Thymus (tissue), 11 donors: ENCODE measurements at regions not wholly inside any gene's neighbourhood (a gene's known extent, or its start where the extent isn't known, plus 50 kb on each side); places are given as distances from the start of the nearest gene placed in this dataset.

ENCODE experiments used
- DNase-seq, 9 donors: peaks; one replicate each; pipeline ENCODE4 v3.0.0-alpha.2; 2013; ENCODE audit warnings: low spot score in 9 of 9, low read depth in 6 of 9, missing footprints in 1 of 9
- H3K27ac ChIP-seq, 2 donors: one replicate each; pipeline ENCODE4 v1.5.1; 2013; ENCODE audit warnings: control low read depth in 1 of 2, low read depth in 1 of 2, low read length in 1 of 2, mild to moderate bottlenecking in 1 of 2, moderate library complexity in 1 of 2
- H3K27me3 ChIP-seq, 2 donors: one replicate each; pipeline ENCODE4 v1.5.1; 2013; ENCODE audit warnings: low read length in 1 of 2; ENCODE audit not compliant: control insufficient read depth in 2 of 2, insufficient read depth in 1 of 2
- H3K36me3 ChIP-seq, 2 donors: one replicate each; pipeline ENCODE4 v1.5.1; 2013; ENCODE audit warnings: low read length in 1 of 2, mild to moderate bottlenecking in 1 of 2, moderate library complexity in 1 of 2; ENCODE audit not compliant: control insufficient read depth in 2 of 2, insufficient read depth in 2 of 2
- H3K4me1 ChIP-seq, 2 donors: one replicate each; pipeline ENCODE4 v1.5.1; 2013; ENCODE audit warnings: low read length in 2 of 2; ENCODE audit not compliant: control insufficient read depth in 2 of 2, insufficient read depth in 2 of 2
- H3K4me3 ChIP-seq, 2 donors: one replicate each; pipeline ENCODE4 v1.5.1; 2013; ENCODE audit warnings: low read length in 2 of 2, control low read depth in 1 of 2, mild to moderate bottlenecking in 1 of 2
- H3K9me3 ChIP-seq, 2 donors: one replicate each; pipeline ENCODE4 v1.5.1; 2013; ENCODE audit warnings: low read length in 1 of 2, mild to moderate bottlenecking in 1 of 2; ENCODE audit not compliant: control insufficient read depth in 2 of 2, insufficient read depth in 1 of 2
- WGBS: extraction: QIAGEN DNeasy Blood & Tissue Kit; methylation state at CpG from one replicate; pipeline ENCODE4 v1.1.7; 2013; 5-methylcytosine and 5-hydroxymethylcytosine counted together
- donor health status: healthy.

DNA sequence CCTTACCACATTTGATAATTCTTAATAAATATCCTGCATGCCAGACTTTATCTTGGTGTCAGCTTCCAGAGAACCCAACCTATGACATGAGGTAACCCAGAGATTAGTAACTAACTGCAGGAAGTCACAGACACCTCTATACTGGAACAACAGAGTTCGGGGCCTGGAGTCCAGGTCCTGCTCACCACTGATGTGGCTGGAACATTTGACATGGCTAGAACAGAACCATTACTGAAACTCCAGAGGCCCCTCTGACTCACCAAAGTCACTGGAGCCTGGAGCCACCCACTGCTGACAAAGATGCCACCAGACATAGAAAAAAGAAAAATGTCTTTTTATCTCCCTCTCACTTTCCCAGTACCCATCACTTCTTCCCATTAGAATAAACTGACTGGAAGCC lies 403.7 kb downstream of the MID1IP1 start:
- Histone ChIP-seq H3K9me3 (no peaks in the 10 kb centered on the region), H3K27ac (no peak overlapping the region), H3K4me3 (no peak overlapping the region), H3K36me3 (no peaks in the 10 kb centered on the region), H3K4me1 (peaks cover 0 to 3% of the 10 kb centered on the region in 2 donors), H3K27me3 (no peaks in the 10 kb centered on the region)
- WGBS: 97% methylated on average over 1 of the region's 1 CpG
- no peak for DNase-seq

DNA sequence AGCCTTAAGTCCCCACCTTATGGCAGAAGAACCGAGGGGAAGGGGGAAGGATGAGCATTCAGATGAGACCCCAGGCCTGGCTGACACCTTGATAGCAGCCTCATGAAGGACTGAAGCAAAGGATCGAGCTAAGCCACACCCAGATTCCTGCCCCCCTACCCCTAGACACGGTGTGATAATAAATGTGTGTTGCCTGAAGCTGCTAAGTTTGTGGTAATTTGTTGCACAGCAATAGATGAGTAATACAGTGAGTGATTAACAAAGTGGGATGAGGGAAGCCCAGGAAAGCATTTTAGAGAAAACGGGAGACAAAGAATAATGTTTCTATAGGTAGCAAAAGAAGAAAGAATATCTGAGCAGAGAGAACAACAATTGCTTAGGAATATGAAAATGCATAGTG lies 404.2 kb downstream of the MID1IP1 start:
- Histone ChIP-seq H3K4me3 (no peak overlapping the region), H3K36me3 (no peaks in the 10 kb centered on the region), H3K27me3 (no peaks in the 10 kb centered on the region), H3K4me1 (peaks cover 0 to 3% of the 10 kb centered on the region in 2 donors), H3K9me3 (no peaks in the 10 kb centered on the region), H3K27ac (no peak overlapping the region)
- WGBS: 95% methylated on average over 4 of the region's 4 CpGs
- no peak for DNase-seq

DNA sequence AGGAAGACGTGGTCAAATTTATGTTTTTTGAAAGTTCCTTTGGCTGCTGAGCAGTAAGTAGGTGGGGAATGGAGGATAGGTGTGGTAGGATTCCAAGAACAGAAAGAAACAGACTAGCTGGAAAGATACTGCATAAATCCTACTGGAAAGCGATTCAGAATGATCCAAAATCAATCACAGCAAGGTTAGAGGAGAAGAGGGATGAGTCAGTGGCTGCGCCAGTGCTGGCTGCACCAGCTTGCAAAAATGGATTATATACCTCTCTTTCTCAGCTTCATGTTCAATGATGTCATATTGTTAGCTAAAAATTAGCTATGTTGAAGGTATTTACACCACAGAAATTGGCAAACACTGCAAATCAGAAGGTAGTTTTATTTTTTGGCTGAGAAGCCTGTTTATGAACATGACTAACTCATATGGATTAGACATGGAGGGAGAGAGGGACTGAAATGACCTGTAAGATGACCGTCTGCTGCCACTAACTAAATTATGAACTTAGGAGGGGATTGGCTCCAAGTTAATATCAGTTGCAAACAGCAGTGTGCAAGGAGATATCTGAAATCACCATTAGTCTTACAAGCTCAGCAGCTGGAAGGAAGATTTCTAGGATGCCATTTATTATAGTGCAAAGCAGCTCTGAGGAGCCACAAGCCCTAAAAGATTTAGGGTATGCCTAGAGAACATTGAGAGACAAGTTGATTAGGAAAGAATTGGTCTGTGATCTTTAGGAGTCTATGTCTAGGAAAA lies 405.3 kb downstream of the MID1IP1 start:
- DNase-seq: no peak
- H3K36me3 ChIP-seq: no peaks in the 10 kb centered on the region
- no peaks in the 10 kb centered on the region for H3K4me1 ChIP-seq
- WGBS: 98% methylated on average over 4 of the region's 4 CpGs
- H3K27me3 ChIP-seq: no peaks in the 10 kb centered on the region
- H3K27ac ChIP-seq: no peak overlapping the region
- H3K9me3 ChIP-seq: no peaks in the 10 kb centered on the region
- H3K4me3 ChIP-seq: no peak overlapping the region

DNA sequence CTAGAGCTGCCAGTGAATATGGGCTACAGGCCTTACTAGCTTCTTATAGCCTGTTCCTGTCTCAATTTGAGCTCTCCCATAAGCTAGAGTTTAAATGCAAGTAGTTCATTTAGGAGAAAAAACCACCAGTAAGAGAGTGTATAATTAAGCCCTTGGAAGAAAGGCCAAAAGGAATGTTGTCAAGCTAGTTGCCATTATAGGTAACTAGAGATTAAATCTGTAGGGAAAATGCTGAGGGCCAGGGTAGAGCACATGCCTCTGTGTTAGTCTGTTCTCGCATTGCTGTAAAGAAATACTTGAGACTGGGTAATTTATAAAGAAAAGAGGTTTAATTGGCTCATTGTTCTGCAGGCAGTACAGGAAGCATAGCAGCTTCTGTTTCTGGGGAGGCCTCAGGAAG lies 410.2 kb downstream of the MID1IP1 start:
- Histone ChIP-seq H3K27me3 (no peaks in the 10 kb centered on the region), H3K4me1 (no peaks in the 10 kb centered on the region), H3K27ac (no peak overlapping the region), H3K36me3 (no peaks in the 10 kb centered on the region), H3K4me3 (no peak overlapping the region), H3K9me3 (no peaks in the 10 kb centered on the region)
- DNase-seq: no peak
- WGBS: 93% methylated on average over 1 of the region's 1 CpG

DNA sequence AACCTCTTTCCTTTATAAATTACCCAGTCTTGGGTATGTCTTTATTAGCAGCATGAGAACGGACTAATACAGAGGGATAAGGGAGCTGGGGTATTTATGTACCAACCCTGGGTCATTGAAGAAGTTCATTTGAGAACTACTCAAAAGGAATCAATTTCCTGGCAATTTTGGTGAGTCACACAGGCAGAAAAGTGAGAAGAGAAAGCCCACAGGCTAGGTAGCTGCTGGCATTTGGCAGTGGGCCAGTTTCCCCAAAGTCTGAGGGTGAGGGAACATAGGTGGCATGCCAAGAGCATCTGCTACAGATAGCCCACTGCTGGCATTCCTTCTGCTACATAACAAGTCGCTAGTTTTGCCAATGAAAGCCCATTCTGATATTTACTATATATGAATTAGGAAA lies 411.2 kb downstream of the MID1IP1 start:
- WGBS: 93% methylated on average over 2 of the region's 2 CpGs

DNA sequence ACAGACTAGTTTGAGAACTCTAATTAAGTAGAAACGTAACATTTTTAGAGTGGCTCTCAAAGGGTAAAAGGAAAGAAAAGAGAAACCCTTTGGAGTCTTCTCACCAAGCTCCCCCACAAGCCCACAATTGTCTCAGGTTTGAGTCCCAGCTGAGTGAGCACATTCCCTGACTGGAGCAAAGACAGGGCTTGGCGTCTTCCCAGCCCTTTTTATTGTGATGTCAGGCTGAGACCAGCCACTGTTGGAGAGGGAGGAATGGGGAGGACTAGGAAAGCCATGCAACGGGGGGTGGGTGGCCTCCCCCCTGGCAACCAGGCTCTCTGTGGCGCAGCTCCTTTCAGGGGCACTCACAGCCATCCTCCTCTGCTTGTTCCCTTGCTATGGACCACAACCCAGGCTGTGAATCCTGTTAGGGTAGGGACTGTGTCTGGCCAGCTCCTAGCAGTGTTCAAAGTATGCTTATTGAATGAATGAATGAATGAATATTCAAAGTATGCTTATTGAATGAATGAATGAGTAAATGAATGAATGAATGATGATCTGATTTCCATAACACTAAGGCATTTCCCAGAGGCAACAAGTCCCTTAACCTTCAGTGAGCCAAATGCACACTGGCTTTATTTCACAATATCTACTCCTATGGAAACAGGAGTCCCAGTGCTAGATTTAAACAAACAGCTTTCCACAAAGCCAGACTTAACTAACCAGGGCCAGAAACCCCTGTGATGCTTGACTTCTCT lies 413.3 kb downstream of the MID1IP1 start:
- H3K27ac ChIP-seq: no peak overlapping the region
- no peaks in the 10 kb centered on the region for H3K36me3 ChIP-seq
- H3K9me3 ChIP-seq: no peaks in the 10 kb centered on the region
- H3K27me3 ChIP-seq: no peaks in the 10 kb centered on the region
- H3K4me1 ChIP-seq: no peaks in the 10 kb centered on the region
- H3K4me3 ChIP-seq: no peak overlapping the region
- DNase-seq: no peak
- WGBS: 95% methylated on average over 4 of the region's 4 CpGs

More for the DNA sequence above, 411.2 kb downstream of the MID1IP1 start:
- DNase-seq: no peak
- H3K9me3 ChIP-seq: no peaks in the 10 kb centered on the region
- no peak overlapping the region for H3K27ac ChIP-seq
- no peaks in the 10 kb centered on the region for H3K4me1 ChIP-seq
- H3K27me3 ChIP-seq: no peaks in the 10 kb centered on the region
- H3K4me3 ChIP-seq: no peak overlapping the region
- H3K36me3 ChIP-seq: no peaks in the 10 kb centered on the region

DNA sequence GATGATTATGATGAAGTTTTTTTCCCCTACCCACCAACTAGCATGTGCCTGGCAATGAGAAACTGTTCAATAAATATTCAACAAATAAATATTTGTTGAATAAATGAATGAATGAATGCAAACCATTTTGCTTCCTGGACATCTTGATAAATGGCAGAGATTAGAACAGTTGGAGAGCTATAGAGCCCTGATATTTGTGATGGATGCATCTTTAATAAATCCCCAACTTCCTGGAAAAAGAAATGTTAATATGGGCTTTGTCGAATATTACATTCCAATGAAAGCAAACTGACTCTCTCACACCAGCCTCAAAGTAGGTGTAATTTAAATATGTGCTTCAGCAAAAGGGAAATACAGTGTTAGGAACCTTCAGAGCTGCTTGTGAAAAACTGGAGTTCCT lies 419.7 kb downstream of the MID1IP1 start:
- WGBS: 94% methylated on average over 1 of the region's 1 CpG
- no peaks in the 10 kb centered on the region for H3K4me1 ChIP-seq
- no peak overlapping the region for H3K27ac ChIP-seq
- H3K4me3 ChIP-seq: no peak overlapping the region
- H3K36me3 ChIP-seq: no peaks in the 10 kb centered on the region
- DNase-seq: no peak
- H3K27me3 ChIP-seq: no peaks in the 10 kb centered on the region
- H3K9me3 ChIP-seq: no peaks in the 10 kb centered on the region

DNA sequence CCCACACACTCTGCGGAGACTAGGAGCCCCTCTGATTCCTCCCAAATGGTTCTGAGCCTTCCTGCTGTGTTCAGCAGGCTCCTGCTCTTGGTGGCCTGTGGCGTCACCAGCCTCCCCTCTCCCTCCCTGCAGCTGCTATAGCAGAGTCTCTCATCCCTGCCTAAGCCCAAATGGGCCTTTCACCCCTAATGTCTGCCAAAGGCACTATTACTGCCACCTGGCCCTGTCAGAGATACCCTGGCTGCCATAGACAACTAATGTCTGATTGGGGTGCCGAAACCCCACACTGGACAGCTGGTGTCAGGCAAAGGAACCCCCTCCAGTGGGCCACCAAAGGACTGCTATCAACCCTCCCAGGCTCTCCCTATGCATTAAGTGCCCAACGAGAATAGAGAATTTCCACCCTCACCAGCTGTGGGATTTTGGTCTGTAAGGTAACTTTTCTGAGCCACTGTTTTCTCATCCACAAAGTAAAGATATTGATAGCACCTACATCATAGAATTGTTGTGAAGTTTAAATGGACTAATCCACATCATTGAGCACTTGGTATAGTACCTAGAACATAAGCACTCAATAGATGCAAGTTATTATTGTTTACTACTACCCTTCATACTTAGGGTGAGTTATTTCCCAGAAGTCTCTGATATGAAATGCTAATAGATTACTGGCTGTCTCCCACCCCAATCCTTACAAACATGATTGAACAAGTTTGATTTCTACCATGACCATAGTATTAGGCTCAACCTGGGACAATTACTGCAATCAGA lies 421.3 kb downstream of the MID1IP1 start:
- H3K4me1 ChIP-seq: peaks cover 0 to 4% of the 10 kb centered on the region in 2 donors
- H3K27me3 ChIP-seq: no peaks in the 10 kb centered on the region
- H3K36me3 ChIP-seq: no peaks in the 10 kb centered on the region

DNA sequence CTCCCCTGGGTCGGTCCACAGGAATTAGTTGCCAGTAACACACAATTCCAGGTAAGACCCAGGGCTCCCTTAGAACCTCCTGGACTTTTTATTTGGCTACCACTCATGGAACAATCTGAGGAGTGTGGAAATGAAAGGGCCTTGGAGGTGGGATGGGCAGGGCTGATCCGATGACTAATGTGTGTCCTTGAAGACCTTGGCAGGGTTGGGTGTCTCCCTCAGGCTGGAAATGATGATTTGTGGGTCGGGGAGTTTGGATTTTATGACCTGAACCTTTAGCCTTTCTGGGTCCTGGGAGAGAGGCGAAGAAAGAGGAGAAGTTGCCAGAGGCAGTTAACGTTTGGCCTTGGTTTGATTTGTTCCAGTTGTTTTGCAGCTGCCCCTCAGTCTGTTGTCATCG lies 425.0 kb downstream of the MID1IP1 start:
- no peaks in the 10 kb centered on the region for H3K36me3 ChIP-seq
- H3K4me1 ChIP-seq: peaks cover 0 to 9% of the 10 kb centered on the region in 2 donors
- DNase-seq: no peak
- H3K27me3 ChIP-seq: no peaks in the 10 kb centered on the region
- no peaks in the 10 kb centered on the region for H3K9me3 ChIP-seq
- WGBS: 95% methylated on average over 6 of the region's 6 CpGs
- no peak overlapping the region for H3K27ac ChIP-seq
- H3K4me3 ChIP-seq: no peak overlapping the region

More for the DNA sequence above, 421.3 kb downstream of the MID1IP1 start:
- no peak for DNase-seq
- 93% methylated on average over 4 of the region's 4 CpGs for WGBS
- Histone ChIP-seq H3K9me3 (no peaks in the 10 kb centered on the region), H3K27ac (no peak overlapping the region), H3K4me3 (no peak overlapping the region)
